T1000 (cell line): ENCODE measurements at regions not wholly inside any gene's neighbourhood (a gene's known extent, or its start where the extent isn't known, plus 50 kb on each side); places are given as distances from the start of the nearest gene placed in this dataset.
"Not testable (repeated sequence)": the region's sequence is repeated elsewhere in the genome, so short reads cannot be mapped to it uniquely, and the experiment has no call there.

Experiments used
- DNase-seq: peaks from one replicate; lab custom pipeline; 2025; ENCODE audit warnings: mixed read lengths; lab: John Stamatoyannopoulos, UW

DNA sequence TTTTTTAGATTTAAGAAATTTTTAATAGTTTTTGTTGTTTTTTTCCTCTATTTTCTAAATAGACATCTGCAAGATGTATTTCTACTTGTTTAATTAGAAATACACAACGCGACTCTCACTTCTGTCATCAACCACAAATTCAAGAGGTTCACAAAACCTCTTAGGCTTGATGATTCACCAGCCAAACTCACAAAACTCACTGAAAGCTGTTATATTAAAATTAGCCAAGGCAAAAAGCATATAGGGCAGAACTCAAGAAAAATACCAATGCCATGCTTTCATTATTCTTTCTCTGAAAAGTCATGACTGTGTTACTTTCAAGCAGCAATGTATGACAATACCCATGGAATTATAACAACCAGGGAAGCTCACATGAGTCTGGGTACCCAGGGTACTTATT is 487.0 kb upstream of the RGS18 start:
- no peak for DNase-seq

DNA sequence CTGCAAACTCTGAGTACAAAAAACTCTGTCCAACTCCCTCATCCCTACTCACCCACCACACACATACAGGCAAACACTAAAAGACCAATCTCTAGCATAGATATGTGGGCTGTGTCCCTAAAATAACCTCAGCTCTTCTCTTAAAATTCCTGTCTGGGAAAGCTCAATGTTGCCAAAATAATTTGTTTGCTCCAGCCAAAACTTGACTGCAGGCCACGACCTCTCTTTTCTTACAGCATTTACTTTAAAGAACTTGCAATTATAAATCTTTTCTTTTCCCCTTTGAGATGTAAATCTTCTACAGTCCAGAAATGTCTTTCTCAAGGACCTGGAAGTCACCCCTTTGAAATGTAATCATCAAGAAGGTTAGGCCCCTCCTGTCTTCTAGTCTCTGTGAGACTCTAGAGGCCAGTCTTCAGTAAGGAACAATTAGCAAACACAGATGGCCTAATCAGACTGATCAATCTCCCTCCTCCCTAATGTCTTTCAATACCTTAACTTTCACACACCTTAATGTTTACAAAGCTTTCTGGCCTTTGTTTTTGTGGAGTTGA is 483.6 kb upstream of the RGS18 start:
- no peak for DNase-seq

DNA sequence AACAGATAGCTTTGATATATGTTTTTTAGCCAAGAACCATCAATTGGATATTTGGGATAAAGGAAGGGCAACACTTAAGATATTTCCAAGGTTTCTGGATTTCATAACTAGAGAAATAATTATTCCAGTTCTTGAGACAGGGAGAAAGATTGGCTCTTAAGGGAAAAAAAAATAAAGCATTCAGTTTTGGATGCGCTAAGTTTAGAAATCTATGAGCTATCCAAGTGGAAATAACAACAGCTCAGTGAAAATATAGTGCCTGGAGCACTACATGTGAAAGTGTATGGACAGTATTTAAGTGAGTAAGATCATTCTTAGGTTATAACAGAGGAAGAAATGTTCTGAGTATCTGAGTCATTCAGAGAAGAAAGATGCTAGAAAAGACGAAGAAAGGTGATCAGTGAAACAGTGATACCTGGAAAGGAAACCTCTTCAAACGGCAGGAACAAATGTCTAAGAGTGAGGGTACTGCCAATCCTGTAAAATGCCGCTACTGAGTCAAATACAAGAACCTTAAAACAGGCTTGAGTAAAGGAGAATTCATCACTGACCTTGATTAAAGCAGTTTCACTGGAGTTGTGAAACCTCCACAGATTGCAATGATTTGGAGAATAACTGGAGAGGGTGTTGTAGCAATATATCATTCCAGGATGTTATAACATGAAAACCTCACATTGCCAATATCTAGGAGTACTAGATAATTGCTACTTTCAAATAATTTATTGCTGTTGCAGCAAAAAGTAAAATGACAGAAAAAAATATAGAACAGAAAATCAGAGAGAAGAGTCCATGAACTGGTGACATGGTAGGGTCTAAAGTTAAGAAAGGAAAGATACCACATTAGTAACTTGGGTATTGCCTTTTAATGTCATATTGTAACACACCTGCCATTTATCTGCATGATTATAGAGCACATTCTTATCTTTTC is 482.1 kb upstream of the RGS18 start:
- no peak for DNase-seq

DNA sequence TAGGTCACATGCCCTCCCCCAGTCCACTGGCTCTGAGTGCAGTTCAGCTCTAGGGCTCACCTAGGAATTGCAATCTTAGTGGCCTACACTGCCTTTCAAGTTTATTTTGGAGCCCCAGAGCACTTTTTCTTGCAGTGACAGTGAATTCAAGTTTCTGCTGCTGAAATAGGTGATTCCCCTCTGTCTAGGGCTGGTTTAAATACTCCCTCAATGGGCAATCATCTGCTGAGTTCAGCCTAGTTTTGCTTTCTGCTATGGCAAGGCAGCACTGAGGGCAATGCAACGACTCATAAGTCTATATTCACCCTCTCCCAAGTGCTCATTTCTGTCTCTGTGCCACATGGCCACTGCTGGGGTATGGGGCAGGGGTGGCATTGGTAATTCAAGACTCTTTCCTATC is 472.6 kb upstream of the RGS18 start:
- DNase-seq = no peak

DNA sequence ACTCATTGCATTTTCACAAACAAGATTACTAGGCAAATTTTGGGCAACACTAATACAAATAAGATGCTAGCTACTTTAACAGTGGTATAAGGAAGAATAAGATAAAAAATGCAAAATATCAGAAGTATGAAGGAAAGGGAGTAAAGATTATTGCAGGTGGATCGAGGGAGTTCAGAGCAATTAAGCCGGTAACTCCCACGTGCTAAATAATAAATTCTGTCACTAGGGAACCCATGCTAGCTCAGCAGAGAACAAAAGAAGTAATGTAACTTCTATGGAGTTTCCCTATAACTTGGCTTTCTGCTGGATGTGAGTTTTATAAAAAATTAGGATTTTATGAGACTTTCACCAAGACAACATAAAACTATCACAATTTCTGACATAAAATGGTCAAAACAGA is 470.5 kb upstream of the RGS18 start:
- DNase-seq = no peak

DNA sequence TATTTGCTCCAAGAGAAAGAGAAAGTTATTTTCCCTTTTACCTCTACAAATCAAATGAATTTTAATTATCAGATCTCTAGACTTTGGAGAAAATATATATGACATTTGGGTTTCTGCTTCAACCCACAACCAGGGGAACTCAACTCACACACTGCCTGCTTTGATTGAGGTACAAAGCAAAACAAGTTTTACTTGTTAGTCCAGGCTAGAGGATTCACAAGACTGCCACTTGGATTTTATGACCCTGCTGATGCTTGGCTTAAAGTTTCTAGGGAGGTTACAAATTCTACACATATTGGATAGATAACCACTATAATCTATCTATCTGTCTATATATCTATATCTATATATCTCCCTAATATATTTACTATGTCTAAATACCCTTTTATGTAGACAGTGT is 467.3 kb upstream of the RGS18 start:
- no peak for DNase-seq

DNA sequence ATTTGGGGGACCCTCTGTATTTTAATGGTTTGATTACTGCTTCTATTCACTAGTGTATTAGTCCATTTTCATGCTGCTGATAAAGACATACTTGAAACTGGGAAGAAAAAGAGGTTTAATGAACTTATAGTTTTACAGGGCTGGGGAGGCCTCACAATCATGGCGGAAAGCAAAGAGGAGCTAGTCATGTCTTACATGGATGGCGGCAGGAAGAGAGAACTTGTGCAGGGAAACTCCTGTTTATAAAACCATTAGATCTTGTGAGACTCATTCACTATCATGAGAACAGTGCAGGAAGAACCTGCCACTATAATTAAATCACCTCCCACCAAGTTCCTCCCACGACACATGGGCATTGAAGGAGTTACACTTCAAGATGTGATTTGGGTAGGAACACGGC is 464.5 kb upstream of the RGS18 start:
- no peak for DNase-seq

DNA sequence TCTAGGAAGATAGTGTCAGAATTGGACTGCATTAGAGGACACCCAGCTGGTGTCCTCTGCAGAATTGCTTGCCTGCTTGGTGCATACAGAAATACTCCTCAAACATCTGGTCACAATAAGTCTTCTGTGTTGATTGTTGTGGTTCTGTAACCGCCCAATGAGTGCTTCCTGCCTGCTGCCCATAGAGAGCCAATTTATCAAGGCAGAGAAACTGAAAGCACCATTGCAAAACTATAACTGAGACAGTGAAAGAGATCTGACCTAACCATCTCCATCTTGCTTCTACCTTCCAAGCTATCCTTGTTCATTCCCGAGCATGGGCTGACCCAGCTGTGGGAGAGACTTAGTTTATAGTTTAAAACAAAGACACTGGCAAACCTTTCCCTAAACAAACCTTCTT is 462.4 kb upstream of the RGS18 start:
- no peak for DNase-seq

DNA sequence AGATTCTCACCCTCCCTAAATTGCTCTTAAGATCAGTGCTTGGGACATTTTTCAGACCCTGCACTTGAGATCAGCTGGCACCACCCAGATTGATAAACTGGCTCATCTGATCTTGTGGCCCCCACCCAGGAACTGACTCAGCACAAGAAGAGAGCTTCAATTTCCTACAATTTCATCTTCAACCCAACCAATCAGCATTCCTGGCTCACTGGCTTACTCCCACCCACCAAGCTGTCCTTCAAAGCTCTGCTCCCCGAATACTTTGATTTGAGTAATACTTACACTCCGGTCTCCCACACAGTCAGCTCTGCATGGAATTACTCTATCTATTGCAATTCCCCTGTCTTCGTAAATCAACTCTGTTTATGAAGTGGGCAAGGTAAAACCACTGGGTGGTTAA is 461.9 kb upstream of the RGS18 start:
- DNase-seq = no peak

DNA sequence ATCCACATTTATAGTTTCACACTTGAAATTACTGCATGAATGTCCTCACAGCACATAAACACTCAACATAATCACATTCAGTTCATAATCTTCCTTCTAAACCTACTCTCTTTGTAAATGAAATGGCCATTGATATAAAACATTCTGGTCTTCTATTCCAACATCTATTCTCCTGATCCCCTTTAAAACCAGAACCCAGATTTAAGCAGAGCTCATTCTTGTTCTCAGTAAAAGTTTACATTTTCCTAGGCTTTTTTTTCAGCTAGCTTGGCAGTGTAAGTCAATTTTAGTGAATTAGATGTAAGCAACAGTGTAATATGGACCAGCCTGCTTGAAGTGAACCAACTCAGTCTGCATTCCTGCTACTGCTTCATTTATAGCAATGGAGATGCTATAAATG is 460.7 kb upstream of the RGS18 start:
- DNase-seq = no peak

DNA sequence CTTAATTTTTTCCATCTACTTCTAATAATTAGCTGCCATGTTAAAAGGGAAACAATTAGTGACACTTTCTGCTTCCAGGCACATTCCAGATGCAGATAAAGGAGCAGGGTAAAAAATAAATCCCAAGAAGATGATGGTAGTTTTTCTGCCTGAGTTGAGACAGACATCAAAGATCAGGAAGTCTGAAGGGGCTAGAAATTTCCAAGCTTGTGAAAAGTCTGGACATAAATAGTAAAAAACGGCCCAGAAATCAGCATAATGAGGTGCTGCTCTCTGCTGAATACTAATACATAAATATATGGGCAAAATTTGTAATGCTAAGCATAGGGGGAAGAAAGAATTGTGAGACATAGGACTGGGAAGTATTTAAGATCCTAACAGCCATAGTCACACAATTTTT is 460.0 kb upstream of the RGS18 start:
- no peak for DNase-seq

DNA sequence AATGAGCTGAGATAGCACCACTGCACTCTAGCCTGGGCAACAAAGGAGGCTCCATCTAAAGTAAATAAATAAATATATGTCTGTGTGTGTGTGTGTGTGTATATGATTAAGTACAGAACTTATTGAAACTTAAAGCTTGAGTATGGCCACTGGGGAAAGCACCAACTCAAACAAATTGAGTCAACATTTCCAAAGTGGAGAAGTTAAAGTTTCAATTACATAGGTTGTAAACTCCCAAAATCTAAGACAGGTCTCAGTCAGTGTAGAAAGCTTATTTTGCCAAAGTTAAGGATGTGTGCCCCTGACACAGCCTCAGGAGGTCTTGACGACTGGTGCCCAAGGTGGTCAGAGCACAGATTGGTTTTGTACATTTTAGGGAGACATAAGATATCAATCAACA is 458.9 kb upstream of the RGS18 start:
- no peak for DNase-seq

DNA sequence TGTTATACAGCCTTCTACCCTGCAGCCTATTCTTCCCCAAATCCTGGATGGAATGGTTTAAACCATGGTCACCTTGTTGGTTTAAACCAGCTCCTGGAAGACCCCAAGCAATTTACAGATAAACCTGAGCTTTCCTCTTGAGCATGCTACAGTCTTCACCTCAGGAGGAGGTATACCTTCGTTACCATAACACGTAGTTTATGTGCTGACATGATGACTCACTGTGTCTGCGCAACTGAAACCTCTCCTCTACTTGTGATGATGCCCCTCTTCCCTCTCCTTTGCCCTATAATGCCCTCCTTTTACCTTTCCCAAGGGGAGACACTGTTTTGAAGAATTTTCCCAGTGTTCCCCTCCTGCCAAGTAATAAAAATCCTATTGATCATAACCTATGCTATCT is 457.3 kb upstream of the RGS18 start:
- no peak for DNase-seq

DNA sequence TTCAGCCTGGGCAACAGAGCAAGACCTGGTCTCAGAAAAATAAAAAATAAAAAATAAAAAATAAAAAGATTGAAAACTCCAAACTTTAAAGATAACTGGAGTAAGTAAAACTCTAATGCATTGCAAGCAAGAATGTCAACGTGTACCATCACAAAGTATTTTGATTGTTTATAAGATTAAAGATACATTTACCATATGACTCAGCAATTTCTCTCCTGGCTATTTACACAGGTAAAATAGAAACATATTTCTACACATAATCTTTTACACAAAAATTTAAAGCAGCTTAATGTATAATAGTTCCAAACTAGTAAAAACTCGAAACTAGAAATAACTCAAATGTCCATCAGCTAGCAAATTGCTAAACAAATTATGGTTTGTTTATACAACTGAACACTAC is 456.1 kb upstream of the RGS18 start:
- DNase-seq = no peak

DNA sequence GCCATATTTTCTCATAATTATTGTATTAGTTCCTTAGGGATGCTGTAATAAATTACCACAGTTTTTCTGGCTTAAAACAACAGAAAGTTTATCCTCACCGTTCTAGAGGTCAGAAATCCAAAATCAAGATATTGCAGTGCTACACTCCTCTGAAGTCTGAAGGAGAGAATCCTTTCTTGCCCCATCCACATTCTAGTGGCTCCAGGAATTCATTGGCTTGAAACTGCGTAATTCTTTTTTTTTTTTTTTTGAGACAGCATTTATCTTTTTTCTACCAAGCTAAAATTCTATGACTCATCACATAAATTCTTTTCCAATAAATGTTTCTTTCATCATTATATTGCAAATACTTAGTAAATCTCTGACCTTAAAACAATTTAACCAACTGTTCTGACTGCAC is 451.0 kb upstream of the RGS18 start:
- no peak for DNase-seq

DNA sequence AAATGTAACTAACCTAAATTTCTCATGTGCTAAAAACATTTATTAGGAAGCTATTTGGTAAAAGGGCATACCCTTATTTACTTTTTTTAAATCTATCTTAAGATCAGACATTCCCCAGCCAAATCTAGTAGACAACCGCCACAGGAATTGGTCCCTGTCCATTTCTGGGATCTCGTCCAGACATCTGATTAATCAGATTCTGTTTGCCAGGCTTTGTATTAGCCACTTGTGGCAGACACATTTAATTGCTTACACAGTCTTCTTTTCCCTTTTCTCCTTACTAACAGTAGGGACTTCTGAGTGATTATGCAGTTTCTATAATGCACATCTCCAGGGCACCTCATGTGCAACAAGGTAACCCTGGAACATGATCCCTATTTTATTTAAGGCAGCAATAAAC is 449.0 kb upstream of the RGS18 start:
- no peak for DNase-seq

DNA sequence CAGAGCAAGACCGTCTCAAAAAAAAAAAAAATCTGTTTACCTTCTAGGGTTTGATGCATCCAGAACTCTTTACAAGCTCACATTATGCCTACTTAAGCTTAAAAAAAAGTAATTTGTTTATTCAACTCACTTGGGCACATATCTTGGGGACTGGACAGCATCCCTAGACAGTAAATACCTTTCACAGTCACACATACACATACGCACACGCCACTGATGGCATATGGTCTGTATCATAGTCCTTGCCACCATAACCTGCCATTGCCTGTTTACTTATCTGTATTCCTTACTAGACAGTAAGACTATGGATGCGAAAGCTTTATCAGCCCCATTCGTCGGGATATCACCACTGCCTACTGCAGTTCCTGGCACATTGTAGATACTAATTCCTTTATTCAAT is 446.3 kb upstream of the RGS18 start:
- no peak for DNase-seq

DNA sequence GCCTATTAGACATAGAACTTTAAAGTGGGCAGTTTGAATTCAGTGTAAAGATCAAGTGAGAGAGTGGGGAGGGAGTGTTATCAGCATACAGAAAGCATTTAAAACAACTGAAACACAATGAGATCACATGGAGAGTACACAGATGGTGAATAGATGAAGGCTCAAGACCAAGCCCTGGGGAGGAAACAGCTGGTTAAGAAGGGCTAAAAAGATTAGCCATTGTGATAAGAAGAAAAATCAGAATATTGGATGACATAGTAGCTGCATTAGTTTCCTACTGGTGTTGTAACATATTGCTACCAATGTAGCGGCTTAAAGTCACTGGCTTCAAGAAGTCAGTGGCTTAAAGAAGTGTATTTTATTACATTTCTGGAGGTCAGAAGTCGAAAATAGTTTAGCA is 443.4 kb upstream of the RGS18 start:
- no peak for DNase-seq

DNA sequence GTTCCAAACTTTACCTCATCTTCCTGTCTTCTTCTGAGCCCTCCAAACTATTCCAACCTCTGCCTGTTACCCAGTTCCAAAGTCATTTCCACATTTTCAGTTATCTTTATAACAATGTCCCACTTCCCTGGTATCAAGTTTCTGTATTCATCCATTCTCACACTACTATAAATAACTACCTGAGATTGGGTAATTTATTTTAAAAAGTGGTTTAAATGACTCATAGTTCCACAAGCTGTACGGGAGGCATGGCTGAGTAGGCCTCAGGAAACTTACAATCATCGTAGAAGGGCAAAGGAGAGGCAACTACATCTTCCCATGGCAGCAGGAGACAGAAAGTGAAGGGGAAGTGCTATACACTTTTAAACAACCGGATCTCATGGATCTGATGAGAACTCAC is 428.5 kb upstream of the RGS18 start:
- DNase-seq = no peak

DNA sequence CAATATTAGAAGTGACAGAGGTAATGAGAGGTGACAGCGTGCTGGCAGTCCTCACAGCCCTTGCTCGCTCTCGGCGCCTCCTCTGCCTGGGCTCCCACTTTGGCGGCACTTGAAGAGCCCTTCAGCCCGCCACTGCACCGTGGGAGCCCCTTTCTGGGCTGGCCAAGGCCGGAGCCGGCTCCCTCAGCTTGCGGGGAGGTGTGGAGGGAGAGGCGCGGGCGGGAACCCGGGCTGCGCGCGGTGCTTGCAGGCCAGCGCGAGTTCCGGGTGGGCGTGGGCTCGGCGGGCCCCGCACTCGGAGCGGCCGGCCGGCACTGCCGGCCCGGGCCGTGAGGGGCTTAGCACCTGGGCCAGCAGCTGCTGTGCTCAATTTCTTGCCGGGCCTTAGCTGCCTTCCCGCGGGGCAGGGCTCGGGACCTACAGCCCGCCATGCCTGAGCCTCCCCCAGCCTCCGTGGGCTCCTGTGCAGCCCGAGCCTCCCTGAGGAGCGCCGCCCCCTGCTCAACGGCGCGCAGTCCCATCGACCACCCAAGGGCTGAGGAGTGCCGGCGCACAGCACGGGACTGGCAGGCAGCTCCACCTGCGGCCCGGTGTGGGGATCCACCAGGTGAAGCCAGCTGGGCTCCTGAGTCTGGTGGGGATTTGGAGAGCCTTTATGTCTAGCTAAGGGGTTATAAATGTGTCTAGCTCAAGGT is 426.5 kb upstream of the RGS18 start:
- DNase-seq = not testable (repeated sequence)

DNA sequence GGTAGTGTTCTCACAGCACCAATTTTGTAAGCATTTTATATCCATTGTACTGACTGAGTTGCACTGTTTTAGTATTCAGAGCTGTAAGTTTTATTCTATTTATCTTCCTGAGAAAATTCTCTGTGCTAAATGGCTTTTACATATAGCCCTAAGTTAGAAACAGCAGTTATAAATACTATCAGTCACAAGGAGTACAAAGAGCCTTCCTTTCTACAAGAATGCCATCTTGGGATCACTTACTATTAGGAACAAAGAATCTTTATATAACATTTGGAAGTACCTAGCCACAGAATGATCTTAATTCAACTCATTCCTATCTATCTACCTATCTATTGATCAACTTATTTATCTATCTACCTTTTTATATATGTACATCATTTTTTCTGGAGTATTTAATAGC is 423.9 kb upstream of the RGS18 start:
- no peak for DNase-seq

DNA sequence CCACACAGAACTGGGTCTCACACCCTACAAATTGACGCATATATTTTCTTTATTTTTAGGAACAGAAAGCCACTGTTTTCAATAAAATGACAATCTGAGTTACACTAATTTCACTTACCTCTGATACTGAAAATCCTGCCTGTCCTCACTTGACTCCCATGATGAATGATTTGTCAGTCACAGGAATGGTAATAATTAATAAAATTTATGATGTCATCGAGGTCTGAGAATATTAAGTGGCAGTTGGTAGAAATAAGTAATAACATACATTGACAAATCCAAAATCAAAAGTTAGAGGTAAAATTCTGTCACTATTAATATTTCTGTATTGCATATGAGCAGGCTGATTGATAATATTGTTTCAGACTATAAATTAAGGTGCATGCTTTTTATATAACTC is 418.7 kb upstream of the RGS18 start:
- no peak for DNase-seq

DNA sequence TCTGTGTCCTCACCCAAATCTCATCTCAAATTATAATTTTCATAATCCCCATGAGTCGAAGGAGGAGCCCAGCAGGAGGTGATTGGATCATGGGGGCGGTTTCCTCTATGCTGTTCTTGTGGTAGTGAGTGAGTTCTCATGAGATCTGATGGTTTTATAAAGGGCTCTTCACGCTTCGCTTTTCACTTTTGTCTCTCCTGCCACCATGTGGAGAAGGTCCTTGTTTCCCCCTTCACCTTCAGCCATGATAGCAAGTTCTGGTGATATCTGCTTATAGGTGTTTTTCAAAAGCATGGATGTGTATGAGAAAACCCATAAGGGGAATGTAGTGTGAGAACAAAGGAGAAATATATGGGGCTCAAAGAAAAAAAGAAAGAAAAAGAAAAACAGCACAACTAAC is 405.9 kb upstream of the RGS18 start:
- no peak for DNase-seq
